ENCODE measurements at regions not wholly inside any gene's neighbourhood (a gene's known extent, or its start where the extent isn't known, plus 50 kb on each side); places are given as distances from the start of the nearest gene placed in this dataset.

- TF ChIP-seq CTCF (IDR thresholded peaks at IDR 0.05), result no peak
- no peak for TF ChIP-seq POLR2A (IDR thresholded peaks at IDR 0.05)
These were observed 816.0 kb downstream of the SQOR start for GRCh38 chr15:46450810-46451182.

All from body of pancreas (tissue), 4 donors.